ENCODE measurements at regions not wholly inside any gene's neighbourhood (a gene's known extent, or its start where the extent isn't known, plus 50 kb on each side); places are given as distances from the start of the nearest gene placed in this dataset.
"Not testable (repeated sequence)": the region's sequence is repeated elsewhere in the genome, so short reads cannot be mapped to it uniquely, and the experiment has no call there.

DNA sequence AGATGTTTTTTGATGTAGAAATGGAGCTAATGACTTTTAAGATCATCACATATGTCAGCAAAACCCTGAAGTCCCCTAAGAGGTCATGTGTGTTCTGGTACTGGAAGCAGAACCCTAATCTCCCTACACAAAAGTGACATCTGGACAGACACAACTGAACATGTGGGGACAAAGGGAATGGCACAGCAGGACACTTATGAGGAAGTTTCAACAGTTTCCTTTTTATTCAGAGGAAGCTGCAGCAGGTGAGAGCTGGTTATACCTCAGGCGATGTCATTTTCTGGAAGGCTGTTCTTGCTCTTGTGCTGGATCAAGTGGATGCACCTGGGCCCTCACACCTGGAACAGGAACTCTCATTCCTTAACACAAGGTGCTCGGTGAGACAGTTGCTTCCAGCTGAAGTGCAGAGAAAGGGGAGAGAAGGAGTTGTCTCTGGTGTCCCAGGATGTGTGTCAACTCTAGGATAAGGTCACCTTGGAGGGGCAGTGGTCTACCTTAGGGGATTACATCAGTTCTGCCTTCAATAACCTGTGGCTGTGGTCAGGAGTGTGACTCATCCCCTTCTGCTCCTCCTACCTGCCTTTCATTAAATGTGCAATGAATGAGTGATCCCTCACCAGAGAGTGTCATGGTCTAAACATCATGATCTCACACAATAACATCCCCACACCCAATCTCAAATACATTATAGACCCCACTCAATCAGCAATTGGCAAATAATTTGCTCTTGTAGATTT is 463.4 kb downstream of the TMEM121 start:
- Histone ChIP-seq H3K27me3 (ENCODE audit: low read depth, low read length) (no peaks in the 10 kb centered on the region), H3K4me3 (ENCODE audit: low read depth in 1 of 2, low read length in 2 of 2) (no peak overlapping the region), H3K27ac (ENCODE audit: low read length) (no peak overlapping the region), H3K4me1 (ENCODE audit: control insufficient read depth in 1 of 2, insufficient read depth in 2 of 2, low read length in 2 of 2) (no peaks in the 10 kb centered on the region), H3K9me3 (ENCODE audit: control insufficient read depth in 1 of 2, low read length in 2 of 2) (no peaks in the 10 kb centered on the region), H3K36me3 (ENCODE audit: control insufficient read depth in 1 of 2, insufficient read depth in 2 of 2, low read length in 2 of 2) (no peaks in the 10 kb centered on the region)

DNA sequence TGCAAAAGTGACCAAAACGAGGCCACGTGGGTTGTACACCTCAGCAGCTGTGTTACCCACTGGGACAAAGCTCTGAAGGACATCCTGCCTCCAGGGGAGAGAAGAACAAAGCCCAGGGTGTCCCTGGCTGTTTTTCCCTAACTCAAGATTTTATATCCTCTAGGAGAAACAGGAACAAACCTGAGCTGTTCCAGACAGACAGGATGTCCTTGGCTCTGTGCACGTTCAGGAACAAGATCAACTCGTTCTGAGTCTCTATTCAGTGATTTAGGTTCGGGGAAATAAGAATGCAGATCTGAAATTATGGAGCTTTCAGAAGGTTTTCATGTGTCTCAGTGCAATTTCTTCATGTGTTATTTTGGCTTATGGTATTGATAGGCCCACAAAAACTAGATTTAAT is 465.3 kb downstream of the TMEM121 start:
- H3K4me3 ChIP-seq (ENCODE audit: low read depth in 1 of 2, low read length in 2 of 2); H3K27ac ChIP-seq (ENCODE audit: low read length); H3K27me3 ChIP-seq (ENCODE audit: low read depth, low read length); H3K4me1 ChIP-seq (ENCODE audit: control insufficient read depth in 1 of 2, insufficient read depth in 2 of 2, low read length in 2 of 2); H3K36me3 ChIP-seq (ENCODE audit: control insufficient read depth in 1 of 2, insufficient read depth in 2 of 2, low read length in 2 of 2); H3K9me3 ChIP-seq (ENCODE audit: control insufficient read depth in 1 of 2, low read length in 2 of 2): not testable (repeated sequence)

DNA sequence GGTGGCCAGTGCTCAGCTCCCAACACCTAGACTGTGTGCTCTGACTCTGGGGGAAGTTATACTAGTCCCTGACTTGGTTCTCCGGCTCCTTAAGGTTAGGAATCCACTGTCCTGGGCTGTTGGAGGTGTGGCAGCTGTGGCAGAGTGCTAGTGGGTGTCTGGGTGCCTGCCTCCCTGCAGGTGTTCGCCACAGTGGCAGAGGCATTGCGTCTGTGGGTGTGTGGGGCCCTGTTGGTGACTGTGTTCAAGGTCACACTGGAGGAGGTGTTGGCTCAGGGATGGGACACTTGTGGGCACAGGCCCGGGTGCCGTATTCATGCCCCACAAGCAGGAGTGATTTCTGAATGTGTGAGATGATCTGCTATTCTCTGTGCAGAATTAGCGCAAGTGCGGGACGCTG is 467.4 kb downstream of the TMEM121 start:
- Histone ChIP-seq H3K4me3 (ENCODE audit: low read depth in 1 of 2, low read length in 2 of 2) (no peak overlapping the region), H3K9me3 (ENCODE audit: control insufficient read depth in 1 of 2, low read length in 2 of 2) (no peaks in the 10 kb centered on the region), H3K4me1 (ENCODE audit: control insufficient read depth in 1 of 2, insufficient read depth in 2 of 2, low read length in 2 of 2) (no peaks in the 10 kb centered on the region), H3K36me3 (ENCODE audit: control insufficient read depth in 1 of 2, insufficient read depth in 2 of 2, low read length in 2 of 2) (no peaks in the 10 kb centered on the region), H3K27me3 (ENCODE audit: low read depth, low read length) (no peaks in the 10 kb centered on the region), H3K27ac (ENCODE audit: low read length) (no peak overlapping the region)

DNA sequence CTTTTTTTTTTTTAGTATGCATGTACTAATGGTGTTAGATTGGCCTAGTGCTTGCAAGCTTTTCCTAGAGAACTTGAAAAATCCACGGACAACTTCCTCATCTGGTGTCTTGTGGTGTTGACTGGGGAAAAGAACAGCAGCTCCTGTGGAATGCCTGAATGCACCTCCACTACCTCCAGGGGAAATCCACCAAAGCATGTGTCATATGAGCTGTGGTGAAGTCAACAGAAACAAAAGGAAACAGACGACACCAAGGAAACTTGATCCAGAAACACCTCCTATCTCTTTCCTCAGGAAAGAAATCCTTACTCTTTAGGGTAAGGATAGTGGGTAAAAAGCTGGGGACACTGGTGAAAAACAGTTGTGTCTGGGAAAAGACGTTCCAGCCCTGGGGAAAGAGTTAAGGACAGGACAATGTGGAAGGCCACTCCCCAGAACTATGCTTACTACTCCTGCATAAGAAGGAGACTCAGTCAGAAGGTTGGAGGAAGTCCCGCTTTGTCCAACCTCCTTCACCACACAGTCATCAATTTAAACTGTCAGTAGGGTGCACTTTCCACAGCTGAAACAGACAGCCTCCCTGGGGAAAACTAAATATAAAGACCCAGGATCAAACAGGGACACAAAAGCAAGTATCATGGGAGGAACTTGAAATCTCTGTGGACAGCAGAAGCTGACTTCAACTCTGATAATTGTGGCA is 468.8 kb downstream of the TMEM121 start:
- not testable (repeated sequence) for H3K4me1 ChIP-seq (ENCODE audit: control insufficient read depth in 1 of 2, insufficient read depth in 2 of 2, low read length in 2 of 2); H3K36me3 ChIP-seq (ENCODE audit: control insufficient read depth in 1 of 2, insufficient read depth in 2 of 2, low read length in 2 of 2); H3K9me3 ChIP-seq (ENCODE audit: control insufficient read depth in 1 of 2, low read length in 2 of 2); H3K27ac ChIP-seq (ENCODE audit: low read length); H3K4me3 ChIP-seq (ENCODE audit: low read depth in 1 of 2, low read length in 2 of 2); H3K27me3 ChIP-seq (ENCODE audit: low read depth, low read length)

DNA sequence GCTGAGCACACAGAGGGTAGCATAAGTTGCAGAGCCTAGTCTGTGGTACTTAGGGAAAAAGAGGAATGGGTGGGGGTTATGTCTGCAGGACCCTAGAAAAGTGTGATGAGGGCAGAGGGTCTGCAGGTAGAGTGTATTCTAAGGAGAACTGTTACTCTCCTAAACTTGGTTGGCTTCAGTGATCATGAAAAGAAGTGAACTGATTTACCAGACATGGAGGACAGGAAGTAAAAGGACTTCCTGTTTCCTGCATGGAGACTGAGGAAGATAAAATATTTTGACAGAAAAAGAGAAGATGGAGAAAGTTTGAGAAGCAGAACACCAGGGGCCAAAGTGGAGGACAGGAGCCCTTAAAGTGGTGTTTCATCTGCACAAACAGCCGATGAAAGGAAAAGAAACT is 472.2 kb downstream of the TMEM121 start:
- not testable (repeated sequence) for H3K36me3 ChIP-seq (ENCODE audit: control insufficient read depth in 1 of 2, insufficient read depth in 2 of 2, low read length in 2 of 2); H3K9me3 ChIP-seq (ENCODE audit: control insufficient read depth in 1 of 2, low read length in 2 of 2); H3K27ac ChIP-seq (ENCODE audit: low read length); H3K4me1 ChIP-seq (ENCODE audit: control insufficient read depth in 1 of 2, insufficient read depth in 2 of 2, low read length in 2 of 2); H3K4me3 ChIP-seq (ENCODE audit: low read depth in 1 of 2, low read length in 2 of 2); H3K27me3 ChIP-seq (ENCODE audit: low read depth, low read length)

DNA sequence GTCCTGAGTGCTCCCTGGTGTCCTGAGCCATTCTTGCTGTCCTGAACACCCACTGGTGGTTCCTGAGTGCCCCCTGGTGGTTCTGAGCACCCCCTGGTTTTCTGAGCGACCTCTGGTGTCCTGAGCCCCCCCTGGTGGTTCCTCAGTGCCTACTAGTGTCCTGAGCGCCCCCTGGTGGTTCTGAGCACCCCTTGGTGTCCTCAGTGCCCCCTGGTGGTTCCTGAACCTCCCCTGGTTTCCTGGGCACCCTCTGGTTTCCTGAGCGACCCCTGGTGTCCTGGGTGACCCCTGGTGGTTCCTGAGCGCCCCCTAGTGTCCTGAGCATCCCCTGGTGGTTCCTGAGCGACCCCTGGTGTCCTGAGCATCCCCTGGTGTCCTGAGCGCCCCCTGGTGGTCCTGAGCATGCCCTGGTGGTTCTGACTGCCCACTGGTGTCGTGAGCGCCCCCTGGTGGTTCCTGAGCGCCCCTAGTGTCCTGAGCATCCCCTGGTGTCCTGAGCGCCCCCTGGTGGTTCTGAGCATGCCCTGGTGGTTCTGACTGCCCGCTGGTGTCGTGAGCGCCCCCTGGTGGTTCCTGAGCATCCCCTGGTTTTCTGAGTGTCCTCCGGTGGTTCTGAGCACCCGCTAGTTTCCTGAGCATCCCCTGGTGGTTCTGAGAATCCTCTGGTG is 473.1 kb downstream of the TMEM121 start:
- Histone ChIP-seq H3K36me3 (ENCODE audit: control insufficient read depth in 1 of 2, insufficient read depth in 2 of 2, low read length in 2 of 2) (no peaks in the 10 kb centered on the region), H3K4me1 (ENCODE audit: control insufficient read depth in 1 of 2, insufficient read depth in 2 of 2, low read length in 2 of 2) (no peaks in the 10 kb centered on the region)

DNA sequence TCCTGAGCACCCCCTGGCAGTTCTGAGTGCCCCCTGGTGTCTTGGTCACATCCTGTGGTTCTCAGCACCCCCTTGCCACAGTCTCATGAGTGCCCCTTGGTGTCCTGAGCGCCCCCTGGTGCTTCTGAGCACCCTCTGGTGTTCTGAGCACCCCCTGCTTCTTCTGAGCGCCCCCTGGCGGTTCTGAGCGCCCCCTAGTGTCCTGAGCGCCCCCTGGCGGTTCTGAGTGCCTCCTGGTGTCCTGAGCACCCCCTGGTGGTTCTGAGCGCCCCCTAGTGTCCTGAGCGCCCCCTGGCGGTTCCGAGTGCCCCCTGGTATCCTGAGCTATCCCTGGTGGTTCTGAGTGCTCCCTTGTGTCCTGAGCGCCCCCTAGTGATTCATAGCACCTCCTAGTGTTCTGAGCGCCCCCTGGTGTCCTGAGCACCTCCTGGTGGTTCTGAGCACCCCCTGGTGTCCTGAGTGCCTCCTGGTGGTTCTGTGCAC is 473.7 kb downstream of the TMEM121 start:
- H3K27me3 ChIP-seq (ENCODE audit: low read depth, low read length); H3K4me3 ChIP-seq (ENCODE audit: low read depth in 1 of 2, low read length in 2 of 2); H3K36me3 ChIP-seq (ENCODE audit: control insufficient read depth in 1 of 2, insufficient read depth in 2 of 2, low read length in 2 of 2); H3K4me1 ChIP-seq (ENCODE audit: control insufficient read depth in 1 of 2, insufficient read depth in 2 of 2, low read length in 2 of 2); H3K27ac ChIP-seq (ENCODE audit: low read length); H3K9me3 ChIP-seq (ENCODE audit: control insufficient read depth in 1 of 2, low read length in 2 of 2): not testable (repeated sequence)

More for the DNA sequence above, 473.1 kb downstream of the TMEM121 start:
- no peak overlapping the region for H3K27ac ChIP-seq (ENCODE audit: low read length)
- no peak overlapping the region for H3K4me3 ChIP-seq (ENCODE audit: low read depth in 1 of 2, low read length in 2 of 2)
- H3K27me3 ChIP-seq (ENCODE audit: low read depth, low read length): no peaks in the 10 kb centered on the region
- H3K9me3 ChIP-seq (ENCODE audit: control insufficient read depth in 1 of 2, low read length in 2 of 2): no peaks in the 10 kb centered on the region

DNA sequence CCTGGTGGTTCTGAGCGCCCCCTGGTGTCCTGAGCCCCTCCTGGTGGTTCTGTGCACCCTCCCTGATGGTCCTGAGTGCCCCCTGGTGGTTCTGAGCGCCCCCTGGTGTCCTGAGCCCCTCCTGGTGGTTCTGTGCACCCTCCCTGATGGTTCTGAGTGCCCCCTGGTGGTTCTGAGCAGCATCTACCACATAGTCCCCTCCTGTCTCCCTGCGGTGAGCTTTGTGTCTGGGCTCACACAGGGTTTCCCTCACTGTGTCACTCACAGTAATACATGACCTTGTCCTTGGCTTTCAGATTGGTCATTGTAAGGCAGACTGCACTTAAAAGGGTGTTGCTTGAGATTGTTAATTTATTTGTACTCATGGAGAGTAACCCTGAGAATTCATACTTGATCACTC is 474.9 kb downstream of the TMEM121 start:
- H3K27ac ChIP-seq (ENCODE audit: low read length); H3K27me3 ChIP-seq (ENCODE audit: low read depth, low read length); H3K9me3 ChIP-seq (ENCODE audit: control insufficient read depth in 1 of 2, low read length in 2 of 2); H3K4me3 ChIP-seq (ENCODE audit: low read depth in 1 of 2, low read length in 2 of 2); H3K4me1 ChIP-seq (ENCODE audit: control insufficient read depth in 1 of 2, insufficient read depth in 2 of 2, low read length in 2 of 2); H3K36me3 ChIP-seq (ENCODE audit: control insufficient read depth in 1 of 2, insufficient read depth in 2 of 2, low read length in 2 of 2): not testable (repeated sequence)

DNA sequence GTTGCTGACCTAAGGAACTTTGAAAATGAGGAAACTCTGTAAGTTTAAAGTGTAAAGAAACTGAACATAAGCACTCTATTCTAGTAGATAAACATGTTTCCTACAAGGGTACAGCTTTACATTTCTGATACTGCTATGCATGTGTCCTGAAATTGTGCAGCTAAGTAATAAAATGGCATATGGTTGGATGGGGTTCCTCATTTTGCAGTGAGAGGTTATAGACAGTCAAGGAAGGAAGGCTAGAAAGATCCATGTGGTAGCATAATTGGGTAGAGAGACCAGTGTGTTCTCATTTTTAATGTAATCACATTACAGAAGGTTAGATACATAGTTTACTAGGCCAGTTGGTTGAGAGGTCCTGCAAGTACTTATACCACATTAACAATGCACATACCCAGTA is 477.0 kb downstream of the TMEM121 start:
- Histone ChIP-seq H3K4me3 (ENCODE audit: low read depth in 1 of 2, low read length in 2 of 2) (no peak overlapping the region), H3K4me1 (ENCODE audit: control insufficient read depth in 1 of 2, insufficient read depth in 2 of 2, low read length in 2 of 2) (no peaks in the 10 kb centered on the region), H3K36me3 (ENCODE audit: control insufficient read depth in 1 of 2, insufficient read depth in 2 of 2, low read length in 2 of 2) (no peaks in the 10 kb centered on the region), H3K9me3 (ENCODE audit: control insufficient read depth in 1 of 2, low read length in 2 of 2) (no peaks in the 10 kb centered on the region), H3K27me3 (ENCODE audit: low read depth, low read length) (no peaks in the 10 kb centered on the region), H3K27ac (ENCODE audit: low read length) (no peak overlapping the region)

DNA sequence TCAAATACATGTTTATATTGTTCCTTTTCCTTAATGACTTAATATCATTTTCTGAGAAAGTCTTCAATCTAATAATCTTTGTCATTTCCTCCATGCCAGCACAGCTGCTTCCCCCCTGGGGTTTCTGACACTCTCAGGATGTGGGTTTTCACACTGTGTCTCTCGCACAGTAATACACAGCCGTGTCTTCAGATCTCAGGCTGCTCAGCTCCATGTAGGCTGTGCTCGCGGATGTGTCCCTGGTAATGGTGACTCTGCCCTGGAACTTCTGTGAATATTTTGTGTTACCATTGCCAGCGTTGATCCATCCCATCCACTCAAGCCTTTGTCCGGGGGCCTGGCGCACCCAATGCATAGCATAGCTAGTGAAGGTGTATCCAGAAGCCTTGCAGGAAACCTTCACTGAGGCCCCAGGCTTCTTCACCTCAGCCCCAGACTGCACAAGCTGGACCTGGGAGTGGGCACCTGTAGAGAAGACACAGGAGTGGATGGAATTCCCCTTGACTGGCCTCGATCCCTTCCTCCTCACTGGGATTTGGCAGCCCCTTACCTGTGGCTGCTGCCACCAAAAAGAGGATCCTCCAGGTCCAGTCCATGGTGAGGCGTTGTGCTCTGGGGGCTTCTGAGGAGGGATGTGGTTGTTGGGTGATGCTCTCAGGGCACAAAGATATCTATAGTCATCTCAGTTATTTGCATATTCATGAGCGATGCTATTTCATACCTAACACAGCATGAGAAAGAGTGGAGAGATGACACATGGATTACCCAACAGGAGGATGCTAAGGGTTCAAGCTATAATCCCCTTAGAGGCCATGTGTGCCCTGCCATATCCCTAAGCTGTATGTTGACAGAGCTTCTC is 478.8 kb downstream of the TMEM121 start:
- not testable (repeated sequence) for H3K27me3 ChIP-seq (ENCODE audit: low read depth, low read length); H3K27ac ChIP-seq (ENCODE audit: low read length); H3K36me3 ChIP-seq (ENCODE audit: control insufficient read depth in 1 of 2, insufficient read depth in 2 of 2, low read length in 2 of 2); H3K9me3 ChIP-seq (ENCODE audit: control insufficient read depth in 1 of 2, low read length in 2 of 2); H3K4me1 ChIP-seq (ENCODE audit: control insufficient read depth in 1 of 2, insufficient read depth in 2 of 2, low read length in 2 of 2); H3K4me3 ChIP-seq (ENCODE audit: low read depth in 1 of 2, low read length in 2 of 2)

DNA sequence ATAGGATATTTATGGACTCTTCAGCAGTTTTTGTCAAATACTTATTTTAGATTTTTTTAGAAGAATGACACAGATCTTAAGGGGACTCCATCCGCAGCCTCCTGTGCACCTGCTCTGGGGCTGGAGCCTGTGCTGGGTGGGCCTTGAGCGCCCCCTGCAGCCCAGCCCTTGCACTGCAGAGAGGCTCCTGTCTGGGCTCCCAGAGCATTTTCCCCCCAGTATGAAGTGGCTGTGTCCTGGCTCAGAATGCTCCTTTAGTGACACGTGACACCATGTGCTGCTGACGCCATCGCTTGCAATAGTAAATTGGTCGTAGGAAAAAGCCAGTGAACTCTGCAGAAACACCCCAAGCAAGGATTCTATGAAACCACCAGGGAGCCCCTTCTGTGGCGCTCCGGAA is 479.7 kb downstream of the TMEM121 start:
- not testable (repeated sequence) for H3K4me1 ChIP-seq (ENCODE audit: control insufficient read depth in 1 of 2, insufficient read depth in 2 of 2, low read length in 2 of 2); H3K4me3 ChIP-seq (ENCODE audit: low read depth in 1 of 2, low read length in 2 of 2); H3K9me3 ChIP-seq (ENCODE audit: control insufficient read depth in 1 of 2, low read length in 2 of 2); H3K27me3 ChIP-seq (ENCODE audit: low read depth, low read length); H3K27ac ChIP-seq (ENCODE audit: low read length); H3K36me3 ChIP-seq (ENCODE audit: control insufficient read depth in 1 of 2, insufficient read depth in 2 of 2, low read length in 2 of 2)

Measured in muscle layer of duodenum (tissue), 2 donors.